IMR-90 (cell line): ENCODE measurements at regions not wholly inside any gene's neighbourhood (a gene's known extent, or its start where the extent isn't known, plus 50 kb on each side); places are given as distances from the start of the nearest gene placed in this dataset.

Experiments used
- CTCF ChIP-seq: conservative IDR thresholded peaks from 2 replicates; pipeline ENCODE4 v1.5.1; 2012; ENCODE audit warnings: mild to moderate bottlenecking, low read depth, low read length, improper control_type of control experiment
- MXI1 ChIP-seq: IDR thresholded peaks from 2 replicates; pipeline ENCODE4 v1.6.1; 2012; ENCODE audit warnings: low read depth, mild to moderate bottlenecking, low read length, moderate library complexity, borderline replicate concordance

- TF ChIP-seq CTCF: no peak
- no peak for TF ChIP-seq MXI1
These were observed 673.1 kb upstream of the FSHR start for GRCh38 chr2:49827366-49827765.
